Testis (tissue), 2 donors: ENCODE measurements at regions not wholly inside any gene's neighbourhood (a gene's known extent, or its start where the extent isn't known, plus 50 kb on each side); places are given as distances from the start of the nearest gene placed in this dataset.
A peak's percentile ranks its signal among the peaks of the same experiment; 100 is the strongest.
"Not testable (repeated sequence)": the region's sequence is repeated elsewhere in the genome, so short reads cannot be mapped to it uniquely, and the experiment has no call there.

ENCODE experiments used
- POLR2A ChIP-seq: fragments of 450-650 bp; IDR thresholded peaks from one replicate; pipeline ENCODE4 v1.6.1; 2017; ENCODE audit warnings: antibody characterized with exemption, mild to moderate bottlenecking, moderate library complexity
- TF ChIP-seq, protein P1 (sequence below), 3 experiments: fragments of 450-650 bp in 2 of 3; fragments of 200-600 bp in 1 of 3; sonication (generic) in 1 of 3; IDR thresholded peaks; one replicate each; pipeline ENCODE4 v1.5.1; 2016 to 2019; ENCODE audit warnings: antibody characterized with exemption in 3 of 3, mild to moderate bottlenecking in 2 of 3, moderate library complexity in 1 of 3

DNA sequence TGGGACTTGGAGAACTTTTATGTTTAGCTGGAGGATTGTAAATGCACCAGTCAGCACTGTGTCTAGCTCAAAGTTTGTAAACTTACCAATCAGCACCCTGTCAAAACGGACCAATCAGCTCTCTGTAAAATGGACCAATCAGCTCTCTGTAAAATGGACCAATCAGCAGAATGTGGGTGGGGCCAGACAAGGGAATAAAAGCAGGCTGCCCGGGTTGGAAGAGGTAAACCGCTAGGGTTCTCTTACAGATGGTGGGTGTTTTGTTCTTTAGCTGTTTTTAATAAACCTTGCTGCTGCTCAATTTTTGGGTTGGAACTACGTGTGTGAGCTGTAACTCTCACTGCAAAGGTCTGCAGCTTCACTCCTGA, 57.6 kb upstream of the GBA3 start:
- TF ChIP-seq, protein P1, sequence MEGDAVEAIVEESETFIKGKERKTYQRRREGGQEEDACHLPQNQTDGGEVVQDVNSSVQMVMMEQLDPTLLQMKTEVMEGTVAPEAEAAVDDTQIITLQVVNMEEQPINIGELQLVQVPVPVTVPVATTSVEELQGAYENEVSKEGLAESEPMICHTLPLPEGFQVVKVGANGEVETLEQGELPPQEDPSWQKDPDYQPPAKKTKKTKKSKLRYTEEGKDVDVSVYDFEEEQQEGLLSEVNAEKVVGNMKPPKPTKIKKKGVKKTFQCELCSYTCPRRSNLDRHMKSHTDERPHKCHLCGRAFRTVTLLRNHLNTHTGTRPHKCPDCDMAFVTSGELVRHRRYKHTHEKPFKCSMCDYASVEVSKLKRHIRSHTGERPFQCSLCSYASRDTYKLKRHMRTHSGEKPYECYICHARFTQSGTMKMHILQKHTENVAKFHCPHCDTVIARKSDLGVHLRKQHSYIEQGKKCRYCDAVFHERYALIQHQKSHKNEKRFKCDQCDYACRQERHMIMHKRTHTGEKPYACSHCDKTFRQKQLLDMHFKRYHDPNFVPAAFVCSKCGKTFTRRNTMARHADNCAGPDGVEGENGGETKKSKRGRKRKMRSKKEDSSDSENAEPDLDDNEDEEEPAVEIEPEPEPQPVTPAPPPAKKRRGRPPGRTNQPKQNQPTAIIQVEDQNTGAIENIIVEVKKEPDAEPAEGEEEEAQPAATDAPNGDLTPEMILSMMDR (IDR thresholded peaks at IDR 0.05) = not testable (repeated sequence)
- peak; percentile 15 for TF ChIP-seq POLR2A
